Stimulated activated naive CD8-positive, alpha-beta T cell treated with anti-CD3 and anti-CD28 coated beads, Interleukin-15, Interleukin-2, amounts not matched to agents 100 ng/mL and 50 ng/mL, for 24 hours (primary cell): ENCODE measurements at regions not wholly inside any gene's neighbourhood (a gene's known extent, or its start where the extent isn't known, plus 50 kb on each side); places are given as distances from the start of the nearest gene placed in this dataset.
"Not testable (repeated sequence)": the region's sequence is repeated elsewhere in the genome, so short reads cannot be mapped to it uniquely, and the experiment has no call there.

ENCODE experiments used
- H3K27ac Mint-ChIP-seq: one replicate; pipeline ENCODE4 v1.8.0; 2021; ENCODE audit warnings: mild to moderate bottlenecking, mixed read lengths
- H3K27me3 Mint-ChIP-seq: one replicate; pipeline ENCODE4 v1.8.0; 2021; ENCODE audit warnings: mixed read lengths
- H3K36me3 Mint-ChIP-seq: one replicate; pipeline ENCODE4 v1.8.0; 2021; ENCODE audit warnings: low read depth, mixed read lengths
- H3K4me1 Mint-ChIP-seq: one replicate; pipeline ENCODE4 v1.8.0; 2021; ENCODE audit warnings: low read depth, mixed read lengths
- H3K4me3 Mint-ChIP-seq: one replicate; pipeline ENCODE4 v1.8.0; 2021; ENCODE audit warnings: mild to moderate bottlenecking, mixed read lengths
- H3K9me3 Mint-ChIP-seq: one replicate; pipeline ENCODE4 v1.8.0; 2021; ENCODE audit warnings: mixed read lengths

- H3K36me3 Mint-ChIP-seq: no peaks in the 10 kb centered on the region
- H3K4me1 Mint-ChIP-seq: no peaks in the 10 kb centered on the region
- H3K9me3 Mint-ChIP-seq: peaks cover 14% of the 10 kb centered on the region
- no peak overlapping the region for H3K4me3 Mint-ChIP-seq
- H3K27me3 Mint-ChIP-seq: peaks cover 8% of the 10 kb centered on the region
- H3K27ac Mint-ChIP-seq: no peak overlapping the region
Observed at GRCh38 chr19:29001141-29001581, 211.8 kb downstream of the UQCRFS1 start.

GRCh38 chr19:28999724-29000433, 213.1 kb downstream of the UQCRFS1 start:
- Mint-ChIP-seq H3K9me3 (peaks cover 18% of the 10 kb centered on the region), H3K4me3 (no peak overlapping the region), H3K4me1 (no peaks in the 10 kb centered on the region), H3K36me3 (no peaks in the 10 kb centered on the region), H3K27me3 (peaks cover 8% of the 10 kb centered on the region), H3K27ac (no peak overlapping the region)

GRCh38 chr19:28998974-28999373, 214.0 kb downstream of the UQCRFS1 start:
- Mint-ChIP-seq H3K9me3 (peaks cover 27% of the 10 kb centered on the region), H3K36me3 (no peaks in the 10 kb centered on the region), H3K27me3 (peaks cover 8% of the 10 kb centered on the region), H3K27ac (no peak overlapping the region), H3K4me3 (no peak overlapping the region), H3K4me1 (no peaks in the 10 kb centered on the region)

- not testable (repeated sequence) for H3K36me3 Mint-ChIP-seq, H3K4me3 Mint-ChIP-seq, H3K27ac Mint-ChIP-seq, H3K27me3 Mint-ChIP-seq, H3K4me1 Mint-ChIP-seq
- peaks cover 37% of the 10 kb centered on the region for H3K9me3 Mint-ChIP-seq
Observed at GRCh38 chr19:28997866-28998265, 215.1 kb downstream of the UQCRFS1 start.

GRCh38 chr19:28990522-28990921, 222.4 kb downstream of the UQCRFS1 start:
- H3K27me3 Mint-ChIP-seq: no peaks in the 10 kb centered on the region
- no peak overlapping the region for H3K4me3 Mint-ChIP-seq
- no peak overlapping the region for H3K27ac Mint-ChIP-seq
- peaks cover 28% of the 10 kb centered on the region for H3K9me3 Mint-ChIP-seq
- H3K4me1 Mint-ChIP-seq: no peaks in the 10 kb centered on the region
- H3K36me3 Mint-ChIP-seq: no peaks in the 10 kb centered on the region

- peaks cover 23% of the 10 kb centered on the region for H3K9me3 Mint-ChIP-seq
- no peaks in the 10 kb centered on the region for H3K27me3 Mint-ChIP-seq
- H3K27ac Mint-ChIP-seq: no peak overlapping the region
- H3K36me3 Mint-ChIP-seq: no peaks in the 10 kb centered on the region
- no peaks in the 10 kb centered on the region for H3K4me1 Mint-ChIP-seq
- no peak overlapping the region for H3K4me3 Mint-ChIP-seq
Observed at GRCh38 chr19:28989739-28990138, 223.2 kb downstream of the UQCRFS1 start.

GRCh38 chr19:28988066-28988465, 224.9 kb downstream of the UQCRFS1 start:
- no peak overlapping the region for H3K4me3 Mint-ChIP-seq
- no peaks in the 10 kb centered on the region for H3K27me3 Mint-ChIP-seq
- H3K9me3 Mint-ChIP-seq: peaks cover 8% of the 10 kb centered on the region
- no peaks in the 10 kb centered on the region for H3K36me3 Mint-ChIP-seq
- no peak overlapping the region for H3K27ac Mint-ChIP-seq
- no peaks in the 10 kb centered on the region for H3K4me1 Mint-ChIP-seq

- Mint-ChIP-seq H3K36me3 (no peaks in the 10 kb centered on the region), H3K4me1 (no peaks in the 10 kb centered on the region), H3K27ac (no peak overlapping the region), H3K4me3 (no peak overlapping the region), H3K9me3 (peaks cover under 1% of the 10 kb centered on the region), H3K27me3 (no peaks in the 10 kb centered on the region)
Observed at GRCh38 chr19:28987177-28987576, 225.8 kb downstream of the UQCRFS1 start.

GRCh38 chr19:28985201-28985600, 227.8 kb downstream of the UQCRFS1 start:
- Mint-ChIP-seq H3K27me3 (no peaks in the 10 kb centered on the region), H3K4me3 (no peak overlapping the region), H3K36me3 (no peaks in the 10 kb centered on the region), H3K9me3 (no peaks in the 10 kb centered on the region), H3K4me1 (no peaks in the 10 kb centered on the region), H3K27ac (no peak overlapping the region)

- no peaks in the 10 kb centered on the region for H3K4me1 Mint-ChIP-seq
- H3K36me3 Mint-ChIP-seq: no peaks in the 10 kb centered on the region
- no peak overlapping the region for H3K27ac Mint-ChIP-seq
- no peaks in the 10 kb centered on the region for H3K27me3 Mint-ChIP-seq
- H3K9me3 Mint-ChIP-seq: no peaks in the 10 kb centered on the region
- no peak overlapping the region for H3K4me3 Mint-ChIP-seq
Observed at GRCh38 chr19:28984315-28984714, 228.6 kb downstream of the UQCRFS1 start.

- H3K36me3 Mint-ChIP-seq: no peaks in the 10 kb centered on the region
- H3K9me3 Mint-ChIP-seq: no peaks in the 10 kb centered on the region
- H3K4me3 Mint-ChIP-seq: no peak overlapping the region
- H3K27ac Mint-ChIP-seq: no peak overlapping the region
- no peaks in the 10 kb centered on the region for H3K4me1 Mint-ChIP-seq
- no peaks in the 10 kb centered on the region for H3K27me3 Mint-ChIP-seq
Observed at GRCh38 chr19:28983430-28983829, 229.5 kb downstream of the UQCRFS1 start.

- H3K27ac Mint-ChIP-seq: no peak overlapping the region
- H3K4me3 Mint-ChIP-seq: no peak overlapping the region
- no peaks in the 10 kb centered on the region for H3K36me3 Mint-ChIP-seq
- H3K9me3 Mint-ChIP-seq: no peaks in the 10 kb centered on the region
- no peaks in the 10 kb centered on the region for H3K4me1 Mint-ChIP-seq
- H3K27me3 Mint-ChIP-seq: no peaks in the 10 kb centered on the region
Observed at GRCh38 chr19:28981994-28982393, 231.0 kb downstream of the UQCRFS1 start.

- Mint-ChIP-seq H3K4me1 (no peaks in the 10 kb centered on the region), H3K27ac (no peak overlapping the region), H3K9me3 (no peaks in the 10 kb centered on the region), H3K27me3 (no peaks in the 10 kb centered on the region), H3K4me3 (no peak overlapping the region), H3K36me3 (no peaks in the 10 kb centered on the region)
Observed at GRCh38 chr19:28981518-28981917, 231.4 kb downstream of the UQCRFS1 start.

- no peaks in the 10 kb centered on the region for H3K9me3 Mint-ChIP-seq
Observed at GRCh38 chr19:28980236-28980868, 232.6 kb downstream of the UQCRFS1 start.

GRCh38 chr19:28977826-28978225, 235.1 kb downstream of the UQCRFS1 start:
- Mint-ChIP-seq H3K36me3 (no peaks in the 10 kb centered on the region), H3K27me3 (no peaks in the 10 kb centered on the region), H3K4me1 (no peaks in the 10 kb centered on the region), H3K4me3 (no peak overlapping the region), H3K27ac (no peak overlapping the region), H3K9me3 (no peaks in the 10 kb centered on the region)

More at GRCh38 chr19:28980236-28980868, 232.6 kb downstream of the UQCRFS1 start:
- Mint-ChIP-seq H3K36me3 (no peaks in the 10 kb centered on the region), H3K27me3 (no peaks in the 10 kb centered on the region), H3K27ac (no peak overlapping the region), H3K4me1 (no peaks in the 10 kb centered on the region), H3K4me3 (no peak overlapping the region)
